ENCODE measurements at regions not wholly inside any gene's neighbourhood (a gene's known extent, or its start where the extent isn't known, plus 50 kb on each side); places are given as distances from the start of the nearest gene placed in this dataset.

DNA sequence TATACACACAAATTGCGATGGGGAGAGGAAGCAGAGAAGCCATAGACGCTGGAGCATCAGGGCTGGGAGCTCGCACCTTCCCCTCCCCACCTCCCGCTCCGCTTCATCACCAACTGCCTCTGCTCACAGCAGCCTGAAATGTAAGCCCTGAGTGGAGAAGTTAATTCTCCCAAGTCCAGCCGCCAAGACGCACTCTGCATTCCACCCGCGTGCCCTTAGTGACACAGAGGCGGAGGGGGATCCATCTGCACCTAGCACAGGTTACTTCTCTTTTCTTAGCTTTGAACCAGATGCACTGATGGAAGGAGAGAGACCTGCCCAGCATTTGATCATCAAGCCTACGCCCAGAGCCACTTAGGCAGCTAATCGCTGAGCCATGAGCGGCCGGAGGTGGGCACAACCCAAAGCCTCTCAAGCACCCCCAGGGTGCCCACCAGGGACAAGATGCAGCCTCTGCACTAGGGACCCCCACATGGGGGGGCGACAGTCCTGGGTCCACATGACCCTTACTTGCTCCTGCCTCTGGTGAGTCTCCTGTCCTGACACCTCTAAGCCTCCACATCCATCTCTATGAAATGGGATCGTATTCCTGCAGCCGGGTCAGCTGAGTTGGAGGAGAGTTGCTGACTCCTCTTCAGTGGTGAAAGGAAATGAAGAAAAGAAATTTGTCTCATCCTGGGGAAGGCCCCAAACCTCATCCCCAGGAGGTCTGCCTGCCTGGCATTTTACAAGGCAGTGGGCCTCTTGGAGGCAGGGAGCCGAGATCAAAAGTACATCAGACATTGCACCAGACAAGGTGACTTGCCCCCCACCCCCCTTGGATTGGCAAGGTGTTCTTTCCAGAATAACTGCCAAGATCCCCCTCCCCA, 316.2 kb downstream of the MATN1 start:
- Histone ChIP-seq H3K9me3 (no peaks in the 10 kb centered on the region), H3K27me3 (ENCODE audit: low read depth) (no peaks in the 10 kb centered on the region), H3K4me1 (no peaks in the 10 kb centered on the region), H3K36me3 (replicated peaks) (no peaks in the 10 kb centered on the region), H3K4me3 (no peak overlapping the region)
- no peak for DNase-seq (ENCODE audit: low spot score in 2 of 2)
- in situ Hi-C loops (cut with MboI; ENCODE audit: low sequenced_read_pairs): loop anchor here (5.0 kb wide), 1 partner anchor 1015 kb away; no protein-coding TSS in a partner anchor

DNA sequence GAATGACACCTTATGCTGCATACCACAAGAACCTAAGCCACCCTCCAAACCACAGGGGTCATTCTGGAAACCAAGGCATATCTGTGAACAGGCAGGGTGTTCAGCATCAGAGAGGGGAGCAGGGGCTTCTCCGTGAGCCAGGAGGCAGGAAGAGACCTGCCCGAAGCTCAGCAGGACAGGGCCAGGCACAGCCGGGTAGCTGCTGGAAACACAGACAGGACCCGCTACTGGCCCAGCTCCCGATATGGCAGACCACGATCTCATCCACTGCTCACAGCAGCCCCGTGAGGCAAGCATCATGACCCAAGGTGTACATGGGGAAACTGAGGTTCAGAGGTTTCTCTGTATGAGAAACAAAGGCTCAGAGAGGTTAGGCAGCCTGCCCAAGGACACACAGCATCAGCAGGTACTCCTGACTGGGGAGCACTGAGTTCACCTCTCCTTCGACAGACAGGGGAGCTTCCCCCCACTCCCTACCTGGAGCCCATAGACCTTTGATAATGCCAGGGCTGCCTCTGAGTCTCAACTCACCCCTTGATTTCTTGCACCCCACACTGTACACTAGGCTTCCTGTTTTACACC, 317.7 kb downstream of the MATN1 start:
- in situ Hi-C loops (cut with MboI; ENCODE audit: low sequenced_read_pairs): loop anchor here (5.0 kb wide), 1 partner anchor 1013 kb away; no protein-coding TSS in a partner anchor
- Histone ChIP-seq H3K4me3 (no peak overlapping the region), H3K27me3 (ENCODE audit: low read depth) (no peaks in the 10 kb centered on the region), H3K36me3 (replicated peaks) (no peaks in the 10 kb centered on the region), H3K9me3 (no peaks in the 10 kb centered on the region), H3K4me1 (no peaks in the 10 kb centered on the region)
- DNase-seq (ENCODE audit: low spot score in 2 of 2): no peak

DNA sequence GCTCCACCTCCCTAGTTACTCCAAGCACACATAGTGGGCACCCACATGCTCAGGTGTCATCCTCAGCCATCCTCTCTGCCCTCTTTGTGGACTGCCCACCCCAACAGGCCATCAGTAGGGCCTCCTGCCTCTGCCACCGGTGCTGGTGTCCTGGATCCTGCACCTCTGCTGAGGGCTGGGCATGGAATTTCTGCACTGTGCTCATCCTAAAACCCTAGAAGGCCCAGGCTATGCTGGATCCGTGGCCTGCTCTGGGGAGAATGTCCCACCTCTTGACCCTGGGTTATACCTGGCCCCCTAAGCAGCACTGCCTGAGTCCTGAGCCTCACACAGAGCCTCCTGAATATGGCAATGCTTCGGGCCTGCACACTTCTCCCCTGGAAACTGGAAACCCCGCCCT, 318.3 kb downstream of the MATN1 start:
- Histone ChIP-seq H3K4me1 (no peaks in the 10 kb centered on the region), H3K9me3 (no peaks in the 10 kb centered on the region), H3K27me3 (ENCODE audit: low read depth) (no peaks in the 10 kb centered on the region), H3K36me3 (replicated peaks) (no peaks in the 10 kb centered on the region), H3K4me3 (no peak overlapping the region)
- in situ Hi-C loops (cut with MboI; ENCODE audit: low sequenced_read_pairs): loop anchor here (5.0 kb wide), 1 partner anchor 1013 kb away; no protein-coding TSS in a partner anchor
- DNase-seq (ENCODE audit: low spot score in 2 of 2): no peak

DNA sequence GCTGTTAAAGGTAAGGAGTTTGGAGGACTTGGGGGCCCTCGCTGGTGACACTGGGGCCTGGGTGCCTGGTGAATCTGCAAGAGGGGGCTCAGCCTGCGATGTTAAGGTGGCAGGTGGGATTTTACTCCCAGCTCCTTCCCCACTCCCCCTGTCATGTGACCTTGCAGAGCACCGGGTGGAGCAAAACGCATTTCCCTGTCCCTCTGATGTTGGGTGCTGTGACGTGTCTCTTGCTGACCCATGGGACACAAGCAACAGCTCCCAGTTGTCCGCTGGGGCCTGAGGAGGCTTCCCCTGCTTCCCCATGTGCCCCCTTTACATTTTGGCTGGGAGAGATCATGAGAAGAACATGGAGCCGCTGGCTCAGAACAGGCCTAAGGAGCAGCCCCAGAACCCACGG, 319.0 kb downstream of the MATN1 start:
- in situ Hi-C loops (cut with MboI; ENCODE audit: low sequenced_read_pairs): no loop called here

DNA sequence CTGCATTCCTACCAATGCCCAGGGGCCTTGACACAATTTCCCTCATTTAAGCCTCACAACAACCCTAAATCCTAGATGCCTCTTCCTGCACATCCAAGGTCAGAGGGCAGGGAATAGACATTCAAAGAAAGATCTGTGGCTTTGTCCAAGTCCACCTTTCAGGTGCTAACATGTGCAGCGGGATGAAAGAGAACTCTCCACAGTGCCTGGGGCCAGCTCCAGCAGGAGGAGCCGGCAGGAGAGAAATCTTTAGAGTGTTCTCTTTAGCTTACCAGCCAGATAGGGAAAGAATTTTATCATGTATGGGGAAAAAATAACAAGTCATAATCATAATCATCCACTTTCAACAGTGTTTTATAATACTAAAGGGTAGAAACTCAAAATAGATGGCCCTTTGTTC, 319.7 kb downstream of the MATN1 start:
- Histone ChIP-seq H3K4me3 (no peak overlapping the region), H3K27me3 (ENCODE audit: low read depth) (no peaks in the 10 kb centered on the region), H3K36me3 (replicated peaks) (no peaks in the 10 kb centered on the region), H3K9me3 (no peaks in the 10 kb centered on the region), H3K4me1 (no peaks in the 10 kb centered on the region)
- in situ Hi-C loops (cut with MboI; ENCODE audit: low sequenced_read_pairs): no loop called here
- DNase-seq (ENCODE audit: low spot score in 2 of 2): no peak

More for the DNA sequence above, 319.0 kb downstream of the MATN1 start:
- H3K4me3 ChIP-seq: no peak overlapping the region
- H3K9me3 ChIP-seq: no peaks in the 10 kb centered on the region
- no peaks in the 10 kb centered on the region for H3K4me1 ChIP-seq
- H3K27me3 ChIP-seq (ENCODE audit: low read depth): no peaks in the 10 kb centered on the region
- H3K36me3 ChIP-seq (replicated peaks): no peaks in the 10 kb centered on the region
- DNase-seq (ENCODE audit: low spot score in 2 of 2): no peak

DNA sequence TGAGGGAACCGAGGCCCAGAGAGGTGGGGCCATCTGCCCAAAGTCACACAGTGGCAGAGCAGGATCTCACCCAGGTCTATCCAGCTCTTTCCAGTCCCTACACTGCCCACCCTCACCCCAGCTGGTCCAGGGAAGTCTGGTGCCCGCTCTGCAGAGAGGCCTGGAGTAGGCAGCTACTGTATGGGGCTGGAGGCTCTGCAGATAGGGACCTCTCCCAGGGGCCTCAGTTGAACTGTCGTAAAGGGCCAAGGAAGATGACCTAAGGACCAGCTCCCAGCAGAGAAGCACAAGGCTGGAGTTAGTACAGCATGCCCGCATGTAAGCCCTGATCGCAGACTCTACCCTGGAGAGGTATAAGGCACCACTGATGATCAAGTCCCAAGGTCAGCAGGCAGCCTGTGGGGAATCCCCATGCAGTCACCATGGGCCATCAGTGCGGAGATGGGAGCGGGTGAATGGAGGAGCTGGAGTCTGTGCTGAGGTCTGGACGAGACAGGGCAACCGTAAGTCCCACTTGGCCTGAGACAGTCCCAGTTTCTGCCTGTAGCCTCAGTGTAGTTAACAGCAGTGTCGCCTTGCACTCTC, 320.2 kb downstream of the MATN1 start:
- H3K36me3 ChIP-seq (replicated peaks): no peaks in the 10 kb centered on the region
- H3K4me1 ChIP-seq: no peaks in the 10 kb centered on the region
- no peaks in the 10 kb centered on the region for H3K27me3 ChIP-seq (ENCODE audit: low read depth)
- H3K9me3 ChIP-seq: no peaks in the 10 kb centered on the region
- H3K4me3 ChIP-seq: no peak overlapping the region
- in situ Hi-C loops (cut with MboI; ENCODE audit: low sequenced_read_pairs): no loop called here
- no peak for DNase-seq (ENCODE audit: low spot score in 2 of 2)

DNA sequence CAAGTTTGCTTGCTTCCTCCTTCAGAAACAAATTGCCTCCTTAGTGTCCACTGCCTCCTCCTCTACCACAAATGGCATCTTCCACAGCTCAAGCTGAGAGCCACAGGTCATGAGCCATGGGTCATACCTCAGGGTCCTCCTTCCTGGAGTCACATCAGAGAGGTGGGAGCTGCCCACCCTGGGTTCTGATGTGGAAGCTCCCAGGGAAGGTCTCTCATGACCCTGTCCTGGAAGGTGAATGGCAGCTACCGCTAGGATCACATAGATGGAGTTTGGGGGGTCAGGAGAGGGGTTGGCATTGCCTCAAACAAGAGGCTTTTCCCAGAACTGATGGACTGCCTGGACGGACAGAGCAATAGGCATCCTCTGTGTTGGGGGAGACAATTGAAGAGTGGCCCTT, 321.4 kb downstream of the MATN1 start:
- DNase-seq (ENCODE audit: low spot score in 2 of 2): no peak
- Histone ChIP-seq H3K9me3 (no peaks in the 10 kb centered on the region), H3K4me1 (no peaks in the 10 kb centered on the region), H3K27me3 (ENCODE audit: low read depth) (no peaks in the 10 kb centered on the region), H3K4me3 (no peak overlapping the region), H3K36me3 (replicated peaks) (no peaks in the 10 kb centered on the region)
- in situ Hi-C loops (cut with MboI; ENCODE audit: low sequenced_read_pairs): no loop called here

DNA sequence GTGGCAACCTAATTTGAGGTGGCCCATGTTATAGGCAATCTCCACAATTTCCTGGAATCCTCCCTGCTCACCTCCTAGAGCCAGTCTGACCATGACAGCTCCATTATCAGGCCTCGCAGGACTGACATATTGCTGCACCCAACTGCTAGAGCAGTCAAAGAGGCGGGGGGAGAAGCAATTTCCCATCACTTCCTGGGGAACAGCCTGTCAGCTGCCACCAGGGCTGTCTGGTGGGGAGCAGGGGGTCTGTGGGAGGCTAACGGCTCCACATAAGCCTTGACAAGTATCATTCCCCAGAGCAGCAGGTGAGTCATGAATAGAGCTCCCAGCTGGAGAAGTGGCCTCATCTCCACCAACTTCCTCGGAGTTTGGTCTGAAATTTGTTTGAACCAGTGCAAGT, 322.9 kb downstream of the MATN1 start:
- Histone ChIP-seq H3K27me3 (ENCODE audit: low read depth) (no peaks in the 10 kb centered on the region), H3K36me3 (replicated peaks) (no peaks in the 10 kb centered on the region), H3K9me3 (no peaks in the 10 kb centered on the region), H3K4me3 (no peak overlapping the region), H3K4me1 (no peaks in the 10 kb centered on the region)
- no peak for DNase-seq (ENCODE audit: low spot score in 2 of 2)
- in situ Hi-C loops (cut with MboI; ENCODE audit: low sequenced_read_pairs): no loop called here

DNA sequence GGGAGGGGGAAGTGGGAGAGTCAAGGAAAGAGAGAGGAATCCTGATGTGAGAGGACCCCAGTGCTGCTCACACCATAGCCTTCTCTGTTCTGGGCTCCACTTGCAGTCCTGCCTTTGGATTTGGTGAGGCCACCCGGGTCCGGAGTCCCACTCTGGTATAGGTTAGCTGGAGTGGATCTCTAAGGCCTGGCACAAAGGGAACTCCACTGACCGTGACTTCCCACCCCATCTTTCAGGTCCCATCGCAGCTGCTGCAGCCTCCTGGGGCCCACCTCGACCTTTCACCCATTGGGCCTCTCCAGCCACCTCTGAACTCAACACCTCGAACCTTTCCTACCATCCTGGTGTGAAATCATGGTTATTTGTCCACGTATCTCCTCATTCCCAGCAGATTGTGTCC, 324.4 kb downstream of the MATN1 start:
- Histone ChIP-seq H3K36me3 (replicated peaks) (no peaks in the 10 kb centered on the region), H3K27me3 (ENCODE audit: low read depth) (no peaks in the 10 kb centered on the region; the same call in 1 of the 2 replicates), H3K4me3 (no peak overlapping the region), H3K9me3 (no peaks in the 10 kb centered on the region), H3K4me1 (no peaks in the 10 kb centered on the region)
- no peak for DNase-seq (ENCODE audit: low spot score in 2 of 2)
- in situ Hi-C loops (cut with MboI; ENCODE audit: low sequenced_read_pairs): no loop called here

DNA sequence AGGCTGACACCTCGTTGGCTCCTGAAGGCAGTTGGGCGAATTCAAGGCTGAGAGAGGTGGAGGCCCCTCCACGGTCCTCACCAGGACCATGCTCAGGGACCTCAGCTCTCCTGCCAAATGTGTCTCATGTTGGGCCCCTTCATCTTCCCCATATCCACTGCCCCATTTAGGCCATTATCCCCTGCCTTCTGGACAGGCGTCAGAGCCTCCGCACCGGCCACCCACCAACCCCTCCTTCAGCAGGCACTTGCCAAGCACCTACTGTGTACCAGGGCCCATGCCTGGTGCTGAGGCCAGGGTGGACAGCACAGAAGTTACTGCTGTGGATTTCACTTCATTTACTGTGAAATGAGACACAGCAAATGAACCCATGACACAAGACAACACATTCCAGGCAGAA, 325.8 kb downstream of the MATN1 start:
- no peaks in the 10 kb centered on the region for H3K4me1 ChIP-seq
- in situ Hi-C loops (cut with MboI; ENCODE audit: low sequenced_read_pairs): no loop called here
- H3K4me3 ChIP-seq: no peak overlapping the region
- no peaks in the 10 kb centered on the region for H3K36me3 ChIP-seq (replicated peaks)
- no peak for DNase-seq (ENCODE audit: low spot score in 2 of 2)
- no peaks in the 10 kb centered on the region for H3K9me3 ChIP-seq
- peaks cover 4% of the 10 kb centered on the region; the same call in 1 of the 2 replicates for H3K27me3 ChIP-seq (ENCODE audit: low read depth)

DNA sequence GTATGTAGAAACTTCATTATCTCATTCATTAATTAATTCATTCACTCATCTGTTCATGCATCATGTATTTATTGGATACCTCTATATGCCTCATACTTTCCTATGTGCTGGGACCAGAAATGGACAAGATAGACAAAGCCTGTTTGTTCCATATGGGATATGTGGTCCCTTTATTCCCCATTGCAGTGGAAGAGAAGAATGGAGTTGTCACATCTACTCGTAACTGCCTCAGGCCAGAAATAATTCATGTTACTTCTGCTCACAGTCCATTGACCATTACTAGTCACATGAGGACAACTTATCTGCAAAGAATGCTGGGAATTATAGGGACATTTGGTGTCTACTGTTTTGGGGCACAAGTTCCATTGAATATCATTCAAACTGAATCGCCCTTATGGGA, 327.8 kb downstream of the MATN1 start:
- in situ Hi-C loops (cut with MboI; ENCODE audit: low sequenced_read_pairs): no loop called here
- Histone ChIP-seq H3K4me1 (no peaks in the 10 kb centered on the region), H3K4me3 (no peak overlapping the region), H3K9me3 (no peaks in the 10 kb centered on the region), H3K36me3 (replicated peaks) (no peaks in the 10 kb centered on the region), H3K27me3 (ENCODE audit: low read depth) (peaks cover 4% of the 10 kb centered on the region; the same call in 1 of the 2 replicates)
- no peak for DNase-seq (ENCODE audit: low spot score in 2 of 2)

DNA sequence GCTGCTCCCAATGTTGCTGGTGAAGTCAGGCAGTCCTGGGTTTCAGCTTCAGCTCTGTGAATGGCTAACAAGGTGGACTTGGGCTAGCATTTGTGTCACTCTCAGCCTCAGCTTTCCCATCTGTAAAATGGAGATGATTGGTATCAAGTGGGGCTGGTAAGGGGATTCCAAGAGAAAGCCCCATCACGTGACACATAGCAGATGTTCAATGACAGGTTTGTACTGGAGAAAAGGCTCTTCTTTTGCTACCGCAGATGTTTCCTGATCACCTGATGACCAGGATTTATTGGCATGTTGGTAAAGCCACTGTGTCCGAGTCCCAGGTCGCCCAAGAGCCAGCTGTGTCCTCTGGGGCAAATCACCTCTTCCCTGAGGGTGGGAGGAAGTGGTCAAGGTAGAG, 335.0 kb downstream of the MATN1 start:
- DNase-seq (ENCODE audit: low spot score in 2 of 2): no peak
- H3K4me3 ChIP-seq: no peak overlapping the region
- no peaks in the 10 kb centered on the region for H3K4me1 ChIP-seq
- no peaks in the 10 kb centered on the region for H3K27me3 ChIP-seq (ENCODE audit: low read depth)
- H3K9me3 ChIP-seq: no peaks in the 10 kb centered on the region
- in situ Hi-C loops (cut with MboI; ENCODE audit: low sequenced_read_pairs): loop anchor here (10.0 kb wide), 1 partner anchor 1154 kb away; the partner anchor contains the start of genes MECR and PTPRU
- no peaks in the 10 kb centered on the region for H3K36me3 ChIP-seq (replicated peaks)

DNA sequence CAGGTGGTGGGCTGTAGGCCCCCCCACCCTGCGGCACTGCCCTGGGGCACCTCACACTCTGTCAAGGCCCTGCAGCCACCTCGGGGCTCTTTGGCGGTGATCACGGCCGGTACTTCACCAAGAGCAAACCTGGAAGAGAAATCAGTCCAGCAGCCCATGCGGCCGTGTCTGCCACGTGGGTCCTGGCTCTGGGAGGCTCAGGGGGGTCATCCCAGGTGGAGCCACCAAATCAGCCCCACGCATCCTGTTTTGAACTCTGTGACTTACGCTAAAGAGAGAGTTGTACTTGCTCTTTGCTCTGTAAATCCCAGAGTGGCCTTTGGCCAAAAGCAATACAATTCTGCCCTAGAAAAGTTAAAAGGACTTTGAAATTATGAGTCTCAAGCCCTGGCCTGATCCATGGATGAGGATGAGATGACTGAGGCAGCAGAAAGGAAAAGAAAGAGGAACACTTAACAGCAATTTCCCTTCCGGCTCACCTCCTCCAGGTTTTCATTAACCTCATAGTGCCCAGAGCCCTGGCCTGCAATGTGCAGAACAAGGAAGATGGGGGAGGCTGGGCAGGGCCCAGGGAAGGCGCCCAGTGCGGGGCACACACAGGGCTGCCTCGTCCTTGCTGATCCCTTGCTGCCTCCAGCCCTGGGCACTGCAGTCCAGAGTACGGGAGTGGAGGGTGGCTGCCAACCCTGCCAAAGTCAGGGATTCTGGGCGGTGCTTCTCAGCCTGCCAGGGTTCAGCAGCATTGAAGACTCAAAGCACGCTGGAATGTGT, 337.0 kb downstream of the MATN1 start:
- Histone ChIP-seq H3K27me3 (ENCODE audit: low read depth) (peaks cover 3% of the 10 kb centered on the region; the same call in 1 of the 2 replicates), H3K4me1 (no peaks in the 10 kb centered on the region), H3K9me3 (no peaks in the 10 kb centered on the region), H3K36me3 (replicated peaks) (no peaks in the 10 kb centered on the region), H3K4me3 (no peak overlapping the region)
- DNase-seq (ENCODE audit: low spot score in 2 of 2): no peak
- in situ Hi-C loops (cut with MboI; ENCODE audit: low sequenced_read_pairs): loop anchor here (10.0 kb wide), 1 partner anchor 1152 kb away; the partner anchor contains the start of genes MECR and PTPRU

All from HAP-1 (cell line).